ENCODE measurements at regions not wholly inside any gene's neighbourhood (a gene's known extent, or its start where the extent isn't known, plus 50 kb on each side); places are given as distances from the start of the nearest gene placed in this dataset.
"Not testable (repeated sequence)": the region's sequence is repeated elsewhere in the genome, so short reads cannot be mapped to it uniquely, and the experiment has no call there.

DNA sequence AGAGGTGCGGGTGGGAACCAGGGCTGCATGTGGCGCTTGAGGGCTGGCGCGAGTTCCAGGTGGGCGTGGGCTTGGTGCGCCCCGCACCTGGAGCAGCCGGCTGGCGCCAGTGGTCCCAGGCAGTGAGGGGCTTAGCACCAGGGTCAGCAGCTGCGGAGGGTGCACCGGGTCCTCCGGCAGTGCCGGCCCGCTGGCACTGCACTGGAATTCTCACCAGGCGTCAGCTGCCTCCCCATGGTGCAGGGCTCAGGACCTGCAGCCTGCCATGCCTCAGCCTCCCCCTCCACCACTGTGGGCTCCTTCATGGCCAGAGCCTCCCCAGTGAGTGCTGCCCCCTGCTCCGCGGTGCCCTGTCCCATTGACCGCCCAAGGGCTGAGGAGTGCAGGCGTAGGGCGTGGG, 174.0 kb downstream of the ADAM29 start:
- Histone ChIP-seq H3K36me3 (ENCODE audit: control insufficient read depth, insufficient read depth, low read length) (no peaks in the 10 kb centered on the region), H3K4me3 (ENCODE audit: low read depth, low read length) (no peak overlapping the region), H3K27me3 (ENCODE audit: control insufficient read depth, insufficient read depth, low read length) (no peaks in the 10 kb centered on the region)
- TF ChIP-seq, protein P1, sequence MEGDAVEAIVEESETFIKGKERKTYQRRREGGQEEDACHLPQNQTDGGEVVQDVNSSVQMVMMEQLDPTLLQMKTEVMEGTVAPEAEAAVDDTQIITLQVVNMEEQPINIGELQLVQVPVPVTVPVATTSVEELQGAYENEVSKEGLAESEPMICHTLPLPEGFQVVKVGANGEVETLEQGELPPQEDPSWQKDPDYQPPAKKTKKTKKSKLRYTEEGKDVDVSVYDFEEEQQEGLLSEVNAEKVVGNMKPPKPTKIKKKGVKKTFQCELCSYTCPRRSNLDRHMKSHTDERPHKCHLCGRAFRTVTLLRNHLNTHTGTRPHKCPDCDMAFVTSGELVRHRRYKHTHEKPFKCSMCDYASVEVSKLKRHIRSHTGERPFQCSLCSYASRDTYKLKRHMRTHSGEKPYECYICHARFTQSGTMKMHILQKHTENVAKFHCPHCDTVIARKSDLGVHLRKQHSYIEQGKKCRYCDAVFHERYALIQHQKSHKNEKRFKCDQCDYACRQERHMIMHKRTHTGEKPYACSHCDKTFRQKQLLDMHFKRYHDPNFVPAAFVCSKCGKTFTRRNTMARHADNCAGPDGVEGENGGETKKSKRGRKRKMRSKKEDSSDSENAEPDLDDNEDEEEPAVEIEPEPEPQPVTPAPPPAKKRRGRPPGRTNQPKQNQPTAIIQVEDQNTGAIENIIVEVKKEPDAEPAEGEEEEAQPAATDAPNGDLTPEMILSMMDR (IDR thresholded peaks at IDR 0.05; ENCODE audit: insufficient read depth, low read length, poor library complexity, severe bottlenecking): no peak
- no peak for DNase-seq (ENCODE audit: low read depth)

DNA sequence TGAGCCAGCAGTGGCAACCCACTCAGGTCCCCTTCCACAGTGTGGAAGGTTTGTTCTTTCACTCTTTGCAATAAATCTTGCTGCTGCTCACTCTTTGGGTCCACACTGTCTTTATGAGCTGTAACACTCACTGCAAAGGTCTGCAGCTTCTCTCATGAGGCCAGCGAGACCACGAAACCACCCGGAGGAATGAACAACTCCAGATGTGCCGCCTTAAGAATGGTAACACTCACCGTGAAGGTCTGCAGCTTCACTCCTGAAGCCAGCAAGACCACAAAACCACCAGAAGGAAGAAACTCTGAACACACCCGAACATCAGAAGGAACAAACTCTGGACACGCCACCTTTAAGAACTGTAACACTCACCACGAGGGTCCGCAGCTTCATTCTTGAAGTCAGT, 174.9 kb downstream of the ADAM29 start:
- not testable (repeated sequence) for DNase-seq (ENCODE audit: low read depth); H3K36me3 ChIP-seq (ENCODE audit: control insufficient read depth, insufficient read depth, low read length); H3K4me3 ChIP-seq (ENCODE audit: low read depth, low read length); H3K27me3 ChIP-seq (ENCODE audit: control insufficient read depth, insufficient read depth, low read length)

DNA sequence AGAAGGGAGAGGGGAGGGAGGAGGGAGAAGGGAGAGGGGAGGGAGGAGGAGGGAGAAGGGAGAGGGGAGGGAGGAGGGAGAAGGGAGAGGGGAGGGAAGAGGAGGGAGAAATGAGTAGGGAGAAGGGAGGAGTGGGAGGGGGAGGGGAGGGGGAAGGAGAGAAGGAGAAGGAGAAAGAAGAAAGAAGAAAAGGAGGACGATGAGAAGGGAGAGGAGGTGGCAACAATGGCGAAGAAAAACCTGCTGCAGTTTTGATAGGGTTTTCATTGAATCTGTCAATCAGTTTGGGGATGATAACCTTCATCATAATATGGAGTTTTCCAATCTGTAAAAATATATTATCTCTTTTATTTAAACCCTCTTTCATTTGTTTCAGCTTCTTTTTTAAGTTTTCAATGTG, 185.2 kb downstream of the ADAM29 start:
- H3K27me3 ChIP-seq (ENCODE audit: control insufficient read depth, insufficient read depth, low read length): no peaks in the 10 kb centered on the region
- TF ChIP-seq, protein P1 (IDR thresholded peaks at IDR 0.05; ENCODE audit: insufficient read depth, low read length, poor library complexity, severe bottlenecking): no peak
- no peaks in the 10 kb centered on the region for H3K36me3 ChIP-seq (ENCODE audit: control insufficient read depth, insufficient read depth, low read length)
- DNase-seq (ENCODE audit: low read depth): no peak
- H3K4me3 ChIP-seq (ENCODE audit: low read depth, low read length): no peak overlapping the region

DNA sequence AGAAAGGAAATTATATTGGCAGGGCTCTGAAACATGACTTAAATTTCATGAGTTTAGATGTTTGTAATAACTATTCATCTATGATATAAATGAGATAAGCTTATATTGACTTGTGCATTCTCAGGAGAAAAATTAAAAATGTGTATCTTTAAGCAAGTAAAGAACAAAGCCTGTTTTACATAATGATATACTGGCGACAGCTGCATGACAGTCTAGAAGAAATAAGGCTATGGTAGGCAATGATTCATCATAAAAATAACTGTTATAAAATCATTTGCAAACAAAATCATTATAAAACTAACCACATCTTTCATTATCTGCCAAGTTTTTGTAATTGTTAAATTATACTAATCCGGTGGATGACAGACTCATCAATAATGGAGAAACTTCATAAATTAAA, 188.1 kb downstream of the ADAM29 start:
- no peak for DNase-seq (ENCODE audit: low read depth)
- H3K27me3 ChIP-seq (ENCODE audit: control insufficient read depth, insufficient read depth, low read length): no peaks in the 10 kb centered on the region
- H3K36me3 ChIP-seq (ENCODE audit: control insufficient read depth, insufficient read depth, low read length): no peaks in the 10 kb centered on the region
- TF ChIP-seq, protein P1 (IDR thresholded peaks at IDR 0.05; ENCODE audit: insufficient read depth, low read length, poor library complexity, severe bottlenecking): no peak
- H3K4me3 ChIP-seq (ENCODE audit: low read depth, low read length): no peak overlapping the region

DNA sequence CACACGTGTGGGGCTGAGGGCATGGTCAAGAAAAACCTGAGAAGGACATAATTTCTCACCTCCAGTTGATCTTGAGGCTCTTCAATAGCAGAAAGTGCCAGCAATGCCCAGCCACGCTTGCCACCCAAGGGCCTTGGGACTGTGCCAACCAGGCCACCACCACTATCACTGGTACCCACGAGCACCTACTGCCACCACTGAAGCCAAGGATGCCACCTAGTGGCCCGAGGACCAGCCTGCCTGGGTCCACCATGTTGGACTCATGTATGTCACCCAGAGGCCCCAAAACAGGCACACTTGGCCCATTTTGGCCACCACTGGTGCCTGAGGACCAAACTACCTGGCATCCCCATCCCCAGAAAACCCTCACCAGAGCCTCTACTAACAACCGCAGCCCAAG, 191.8 kb downstream of the ADAM29 start:
- DNase-seq (ENCODE audit: low read depth): no peak
- no peaks in the 10 kb centered on the region for H3K36me3 ChIP-seq (ENCODE audit: control insufficient read depth, insufficient read depth, low read length)
- TF ChIP-seq, protein P1 (IDR thresholded peaks at IDR 0.05; ENCODE audit: insufficient read depth, low read length, poor library complexity, severe bottlenecking): no peak
- H3K4me3 ChIP-seq (ENCODE audit: low read depth, low read length): no peak overlapping the region
- no peaks in the 10 kb centered on the region for H3K27me3 ChIP-seq (ENCODE audit: control insufficient read depth, insufficient read depth, low read length)

DNA sequence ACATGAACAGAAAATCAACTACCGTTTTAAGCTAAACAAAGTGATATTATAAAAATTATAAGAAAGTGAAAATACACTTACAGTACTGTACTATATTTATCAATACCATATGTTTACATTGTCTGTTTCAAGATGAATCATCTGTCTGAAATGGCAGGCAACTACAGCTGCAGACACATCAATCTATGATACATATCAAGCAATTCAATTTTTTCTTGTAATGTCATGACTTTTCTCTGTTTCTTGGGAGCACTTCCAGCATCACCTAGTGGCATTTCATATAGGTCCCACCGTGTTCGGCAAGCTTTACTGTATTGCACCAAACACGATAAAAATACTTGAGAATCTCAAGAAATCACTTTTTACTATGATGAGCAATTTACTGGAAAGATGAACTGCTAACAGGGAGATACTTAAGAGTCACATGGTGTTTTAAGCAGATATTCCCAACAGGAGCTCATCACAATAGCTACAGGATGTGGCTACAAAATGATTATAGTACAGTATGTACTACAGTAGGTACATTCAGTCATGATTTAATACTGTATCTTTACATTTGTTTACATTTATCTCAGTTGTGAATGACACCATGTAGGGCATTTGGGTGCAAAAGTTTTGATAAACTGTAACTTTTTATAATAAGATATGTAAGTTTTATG, 207.4 kb downstream of the ADAM29 start:
- TF ChIP-seq, protein P1 (IDR thresholded peaks at IDR 0.05; ENCODE audit: insufficient read depth, low read length, poor library complexity, severe bottlenecking): no peak
- Histone ChIP-seq H3K36me3 (ENCODE audit: control insufficient read depth, insufficient read depth, low read length) (no peaks in the 10 kb centered on the region), H3K4me3 (ENCODE audit: low read depth, low read length) (no peak overlapping the region), H3K27me3 (ENCODE audit: control insufficient read depth, insufficient read depth, low read length) (no peaks in the 10 kb centered on the region)
- no peak for DNase-seq (ENCODE audit: low read depth)

Measured in kidney epithelial cell (primary cell).